RWPE1 (cell line): ENCODE measurements at regions not wholly inside any gene's neighbourhood (a gene's known extent, or its start where the extent isn't known, plus 50 kb on each side); places are given as distances from the start of the nearest gene placed in this dataset.

Experiments
- CTCF ChIA-PET: fragments of 350-600 bp; sonication (Branson Sonifier 250); formaldehyde crosslinking; extraction: SDS; loops from one replicate; lab custom pipeline; 2021; lab: Yijun Ruan, JAX
- POLR2A ChIA-PET: fragments of 400-600 bp; formaldehyde crosslinking; extraction: SDS; loops from one replicate; lab custom pipeline; 2020; ENCODE audit warnings: antibody characterized with exemption; ENCODE audit not compliant: low non-redundant PET; lab: Yijun Ruan, JAX
- DNase-seq: peaks from one replicate; pipeline ENCODE4 v3.0.0; 2012; ENCODE audit warnings: low spot score
- H3K27ac ChIP-seq: fragments of 450-650 bp; 2 replicates; pipeline ENCODE4 v1.5.1; 2017
- CTCF ChIP-seq: fragments of 450-650 bp; conservative IDR thresholded peaks from 2 replicates; pipeline ENCODE4 v1.5.1; 2017; ENCODE audit warnings: low read depth, mild to moderate bottlenecking

- POLR2A ChIA-PET = no interaction called here
Observed at GRCh38 chr6:40325041-40325440, 262.1 kb downstream of the LRFN2 start.

GRCh38 chr6:40323881-40324634 lies 263.1 kb downstream of the LRFN2 start:
- DNase-seq = no peak
- ChIA-PET CTCF (interaction anchor here (0.7 kb wide), 1 partner anchor 506 kb away, joined by 3 read pairs; no protein-coding TSS in a partner anchor), POLR2A (no interaction called here)
- no peak overlapping the region for H3K27ac ChIP-seq
- no peak for TF ChIP-seq CTCF

More at GRCh38 chr6:40325041-40325440, 262.1 kb downstream of the LRFN2 start:
- no peak overlapping the region for H3K27ac ChIP-seq
- no peak for DNase-seq
- CTCF ChIA-PET = interaction anchor here (0.7 kb wide), 1 partner anchor 77 kb away, joined by 3 read pairs; no protein-coding TSS in a partner anchor
- TF ChIP-seq CTCF = no peak

DNA sequence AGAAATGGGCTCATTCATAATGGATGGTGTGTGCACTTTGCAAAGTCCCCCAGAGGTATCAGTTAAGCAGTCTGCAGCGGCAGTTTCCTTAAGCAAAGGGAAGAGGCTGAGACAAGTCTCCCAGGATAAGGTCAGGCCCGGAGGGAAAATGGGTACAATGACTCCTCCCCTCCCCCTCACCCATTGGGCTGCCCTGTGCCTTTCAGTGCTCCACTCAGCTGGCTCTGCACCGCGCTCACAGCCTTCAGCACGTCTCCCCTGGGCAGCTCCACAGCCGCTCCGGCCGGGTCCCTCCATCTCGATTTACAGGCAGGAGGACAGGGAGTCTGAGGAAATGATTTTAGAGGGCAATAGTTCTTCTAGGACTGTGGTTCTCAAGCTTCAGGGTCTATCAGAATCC lies 264.8 kb downstream of the LRFN2 start:
- no peak for DNase-seq
- TF ChIP-seq CTCF = no peak
- POLR2A ChIA-PET = no interaction called here
- H3K27ac ChIP-seq = no peak overlapping the region
- CTCF ChIA-PET = interaction anchor here (0.7 kb wide), 1 partner anchor 34 kb away, joined by 3 read pairs; no protein-coding TSS in a partner anchor

DNA sequence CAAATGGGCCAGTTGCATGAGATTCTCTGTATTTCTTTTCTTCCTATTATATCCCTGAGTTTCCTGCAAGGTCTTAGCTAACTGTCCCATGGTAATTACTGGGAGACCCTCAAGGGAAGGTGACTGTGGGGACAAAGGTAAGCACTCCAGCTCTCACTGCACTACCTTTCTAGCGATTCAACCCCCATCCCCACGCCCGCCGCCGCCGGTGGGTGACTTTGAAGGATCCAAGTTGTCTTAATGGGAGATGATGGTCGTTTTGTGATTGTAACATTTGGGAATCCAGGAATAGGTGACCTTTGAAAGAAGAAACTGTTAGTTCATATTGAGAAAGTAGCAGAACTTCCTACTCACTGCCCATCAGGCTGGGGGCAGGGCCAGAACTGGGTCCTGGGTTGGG lies 265.5 kb downstream of the LRFN2 start:
- H3K27ac ChIP-seq = no peak overlapping the region
- no peak for DNase-seq
- POLR2A ChIA-PET = no interaction called here
- CTCF ChIA-PET = no interaction called here
- no peak for TF ChIP-seq CTCF

DNA sequence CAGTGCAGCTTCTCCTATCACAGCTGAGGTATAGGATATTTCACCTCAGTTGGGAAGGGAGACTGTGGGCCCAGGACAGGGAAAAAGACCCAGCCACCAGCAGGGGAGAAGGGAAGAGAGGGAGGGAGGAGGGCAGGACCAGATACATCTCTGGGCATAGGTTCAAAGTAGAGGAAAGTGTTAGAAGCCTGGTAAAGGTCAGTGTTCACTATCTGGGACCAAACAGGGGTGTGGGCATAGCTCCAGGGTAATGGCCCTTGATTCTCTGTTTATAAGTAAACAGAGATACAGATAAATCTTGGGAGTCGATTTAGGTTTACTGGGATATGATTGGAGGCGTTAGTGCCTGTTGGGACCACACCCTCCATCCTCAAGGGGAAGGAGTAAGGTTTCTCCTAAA lies 266.2 kb downstream of the LRFN2 start:
- POLR2A ChIA-PET = no interaction called here

GRCh38 chr6:40320441-40320840 lies 266.7 kb downstream of the LRFN2 start:
- H3K27ac ChIP-seq = no peak overlapping the region
- no peak for DNase-seq
- ChIA-PET CTCF (no interaction called here), POLR2A (no interaction called here)
- TF ChIP-seq CTCF = no peak

More for the DNA sequence above, 266.2 kb downstream of the LRFN2 start:
- no peak for TF ChIP-seq CTCF
- H3K27ac ChIP-seq = no peak overlapping the region
- CTCF ChIA-PET = no interaction called here
- DNase-seq = no peak
